ENCODE measurements at regions not wholly inside any gene's neighbourhood (a gene's known extent, or its start where the extent isn't known, plus 50 kb on each side); places are given as distances from the start of the nearest gene placed in this dataset.
A peak's percentile ranks its signal among the peaks of the same experiment; 100 is the strongest.

DNA sequence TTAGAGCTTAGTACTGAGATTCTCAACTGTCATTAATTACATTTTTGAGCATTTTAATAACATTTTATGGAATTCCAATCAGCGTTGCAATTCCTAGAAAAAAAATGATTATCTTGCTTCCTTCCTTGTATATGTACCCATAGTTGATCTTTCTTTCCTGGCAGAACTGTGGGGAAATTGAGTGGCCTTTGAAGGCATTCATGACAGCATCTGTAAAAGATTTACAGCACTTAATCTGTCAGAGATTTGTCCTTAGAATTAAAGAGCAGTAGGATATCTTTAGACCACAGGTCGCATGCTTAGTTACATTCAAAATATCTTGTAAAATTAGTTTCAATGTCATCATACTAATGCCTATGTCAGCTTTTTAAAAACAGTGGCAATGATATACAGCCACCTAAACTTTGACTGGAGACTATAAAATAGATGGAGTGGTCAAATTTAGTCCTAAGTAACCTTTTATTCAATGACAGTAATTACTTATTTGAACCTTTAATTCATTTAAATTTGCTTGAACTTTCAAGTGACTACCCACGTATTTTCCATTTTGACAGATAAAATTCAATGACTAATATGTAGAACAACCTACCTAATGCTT is 692.0 kb downstream of the NCAM2 start:
- Mint-ChIP-seq H3K27me3 (ENCODE audit: low read depth, unreplicated experiment) (no peaks in the 10 kb centered on the region), H3K27ac (ENCODE audit: unreplicated experiment) (no peak overlapping the region), H3K9me3 (ENCODE audit: unreplicated experiment) (no peaks in the 10 kb centered on the region), H3K4me3 (ENCODE audit: unreplicated experiment) (no peak overlapping the region), H3K4me1 (ENCODE audit: low read depth, unreplicated experiment) (no peaks in the 10 kb centered on the region), H3K36me3 (ENCODE audit: low read depth, unreplicated experiment) (no peaks in the 10 kb centered on the region)
- no peak for TF ChIP-seq EZH2 (IDR thresholded peaks at IDR 0.05; ENCODE audit: insufficient read depth, low read length)
- TF ChIP-seq, protein P1, sequence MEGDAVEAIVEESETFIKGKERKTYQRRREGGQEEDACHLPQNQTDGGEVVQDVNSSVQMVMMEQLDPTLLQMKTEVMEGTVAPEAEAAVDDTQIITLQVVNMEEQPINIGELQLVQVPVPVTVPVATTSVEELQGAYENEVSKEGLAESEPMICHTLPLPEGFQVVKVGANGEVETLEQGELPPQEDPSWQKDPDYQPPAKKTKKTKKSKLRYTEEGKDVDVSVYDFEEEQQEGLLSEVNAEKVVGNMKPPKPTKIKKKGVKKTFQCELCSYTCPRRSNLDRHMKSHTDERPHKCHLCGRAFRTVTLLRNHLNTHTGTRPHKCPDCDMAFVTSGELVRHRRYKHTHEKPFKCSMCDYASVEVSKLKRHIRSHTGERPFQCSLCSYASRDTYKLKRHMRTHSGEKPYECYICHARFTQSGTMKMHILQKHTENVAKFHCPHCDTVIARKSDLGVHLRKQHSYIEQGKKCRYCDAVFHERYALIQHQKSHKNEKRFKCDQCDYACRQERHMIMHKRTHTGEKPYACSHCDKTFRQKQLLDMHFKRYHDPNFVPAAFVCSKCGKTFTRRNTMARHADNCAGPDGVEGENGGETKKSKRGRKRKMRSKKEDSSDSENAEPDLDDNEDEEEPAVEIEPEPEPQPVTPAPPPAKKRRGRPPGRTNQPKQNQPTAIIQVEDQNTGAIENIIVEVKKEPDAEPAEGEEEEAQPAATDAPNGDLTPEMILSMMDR (IDR thresholded peaks at IDR 0.05; ENCODE audit: insufficient read depth, low read depth, low read length), result no peak
- H3K27me3 ChIP-seq (ENCODE audit: insufficient read depth, low read length), result no peaks in the 10 kb centered on the region
- H3K4me3 ChIP-seq (ENCODE audit: insufficient read depth, low read depth, low read length), result no peak overlapping the region
- H3K4me2 ChIP-seq (ENCODE audit: low read length), result no peak overlapping the region
- DNase-seq (ENCODE audit: low read depth) (no peak), FAIRE-seq (no peak)
- H2AFZ ChIP-seq (ENCODE audit: low read depth, low read length), result no peak overlapping the region
- no peak overlapping the region for H3K9ac ChIP-seq (ENCODE audit: low read length)
- no peaks in the 10 kb centered on the region for H3K79me2 ChIP-seq (ENCODE audit: insufficient read depth, low read length)
- H4K20me1 ChIP-seq (ENCODE audit: insufficient read depth, low read length), result no peaks in the 10 kb centered on the region
- H3K4me1 ChIP-seq (ENCODE audit: insufficient read depth, low read length), result no peaks in the 10 kb centered on the region
- no peaks in the 10 kb centered on the region for H3K9me3 ChIP-seq (ENCODE audit: insufficient read depth, low read depth, low read length)
- H3K27ac ChIP-seq (ENCODE audit: low read depth, low read length), result no peak overlapping the region
- no peaks in the 10 kb centered on the region for H3K36me3 ChIP-seq (ENCODE audit: insufficient read depth, low read length)

DNA sequence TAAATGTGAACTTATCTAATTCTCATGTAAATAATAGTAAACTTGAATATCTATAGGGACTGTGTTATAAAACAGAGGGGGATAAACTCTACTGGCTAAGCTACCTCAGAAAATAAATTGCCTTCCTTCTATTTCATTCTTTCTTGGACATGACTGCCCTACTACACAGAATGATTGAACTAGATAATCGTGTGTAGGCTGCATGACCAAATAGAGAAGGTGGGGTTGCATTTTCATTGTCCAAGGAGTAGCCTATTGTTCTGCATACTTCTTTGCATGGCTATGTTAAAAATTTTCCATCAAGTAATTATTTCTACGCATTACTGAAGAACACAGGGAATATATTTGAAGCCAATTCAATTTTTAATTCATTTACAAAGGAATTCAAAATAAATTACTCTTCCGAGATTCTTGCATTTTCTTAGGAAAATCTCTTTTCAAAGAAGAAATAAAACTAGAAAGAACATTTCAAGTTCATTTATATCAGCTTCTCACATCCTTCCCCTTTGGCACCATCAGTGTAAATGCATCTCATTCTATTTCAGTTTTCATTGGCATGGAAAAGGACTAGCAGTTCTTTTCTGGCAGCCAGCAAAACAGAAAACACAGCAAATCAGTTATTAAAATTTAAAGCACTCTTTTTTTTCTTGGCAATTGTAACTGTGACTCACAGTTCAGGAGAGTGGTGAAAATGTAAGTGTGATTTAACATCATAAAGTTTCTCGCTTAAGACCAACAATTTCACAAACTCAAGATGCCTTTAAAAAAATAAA is 714.7 kb downstream of the NCAM2 start:
- no peaks in the 10 kb centered on the region for H3K36me3 ChIP-seq (ENCODE audit: insufficient read depth, low read length)
- Mint-ChIP-seq H3K9me3 (ENCODE audit: unreplicated experiment) (no peaks in the 10 kb centered on the region), H3K36me3 (ENCODE audit: low read depth, unreplicated experiment) (no peaks in the 10 kb centered on the region), H3K27ac (ENCODE audit: unreplicated experiment) (peak overlapping the region; percentile 93), H3K27me3 (ENCODE audit: low read depth, unreplicated experiment) (no peaks in the 10 kb centered on the region), H3K4me1 (ENCODE audit: low read depth, unreplicated experiment) (peaks cover 41% of the 10 kb centered on the region), H3K4me3 (ENCODE audit: unreplicated experiment) (no peak overlapping the region)
- H3K9me3 ChIP-seq (ENCODE audit: insufficient read depth, low read depth, low read length), result no peaks in the 10 kb centered on the region
- TF ChIP-seq, protein P1 (IDR thresholded peaks at IDR 0.05; ENCODE audit: insufficient read depth, low read depth, low read length), result no peak
- TF ChIP-seq EZH2 (IDR thresholded peaks at IDR 0.05; ENCODE audit: insufficient read depth, low read length), result no peak
- DNase-seq (ENCODE audit: low read depth) (peak; percentile 77), FAIRE-seq (peak; percentile 5)
- H2AFZ ChIP-seq (ENCODE audit: low read depth, low read length), result no peak overlapping the region
- peak overlapping the region; percentile 65 for H3K4me2 ChIP-seq (ENCODE audit: low read length)
- peaks cover 47% of the 10 kb centered on the region for H3K4me1 ChIP-seq (ENCODE audit: insufficient read depth, low read length)
- H4K20me1 ChIP-seq (ENCODE audit: insufficient read depth, low read length), result no peaks in the 10 kb centered on the region
- peak overlapping the region; percentile 65 for H3K9ac ChIP-seq (ENCODE audit: low read length)
- H3K27ac ChIP-seq (ENCODE audit: low read depth, low read length), result peak overlapping the region; percentile 96
- no peaks in the 10 kb centered on the region for H3K27me3 ChIP-seq (ENCODE audit: insufficient read depth, low read length)
- H3K4me3 ChIP-seq (ENCODE audit: insufficient read depth, low read depth, low read length), result no peak overlapping the region
- no peaks in the 10 kb centered on the region for H3K79me2 ChIP-seq (ENCODE audit: insufficient read depth, low read length)

All from astrocyte (in vitro differentiated cells and primary cell).